ENCODE measurements at regions not wholly inside any gene's neighbourhood (a gene's known extent, or its start where the extent isn't known, plus 50 kb on each side); places are given as distances from the start of the nearest gene placed in this dataset.

- no peak for TF ChIP-seq SKIL (IDR thresholded peaks at IDR 0.05; ENCODE audit: low read depth, poor library complexity, severe bottlenecking)
- no peak for TF ChIP-seq CHD1 (IDR thresholded peaks at IDR 0.05; ENCODE audit: low read depth, low read length)
- TF ChIP-seq E2F4 (IDR thresholded peaks at IDR 0.05; ENCODE audit: low read depth, low read length), result no peak
- TF ChIP-seq PML (IDR thresholded peaks at IDR 0.05; ENCODE audit: low read length), result no peak
- no peak for TF ChIP-seq HCFC1 (IDR thresholded peaks at IDR 0.05; ENCODE audit: low read length)
- TF ChIP-seq EZH2 (IDR thresholded peaks at IDR 0.05; ENCODE audit: borderline replicate concordance, control insufficient read depth, low read depth, low read length), result no peak
Observed at GRCh38 chr9:89837162-89837933, 232.5 kb downstream of the GADD45G start (continued).

- Histone ChIP-seq H2AFZ (ENCODE audit: control insufficient read depth, low read depth, low read length) (no peak overlapping the region), H3K27ac (ENCODE audit: control insufficient read depth, insufficient read depth) (no peak overlapping the region), H3K4me2 (ENCODE audit: control insufficient read depth, insufficient read depth) (no peak overlapping the region), H3K27me3 (replicated peaks in 1 of 2; ENCODE audit: control insufficient read depth in 2 of 2, insufficient read depth in 2 of 2, low read length in 1 of 2) (no peaks in the 10 kb centered on the region; a peak in 1 of 4 replicates), H3K9ac (ENCODE audit: control insufficient read depth, insufficient read depth, low read length) (no peak overlapping the region), H3K4me3 (no peak overlapping the region), H3K79me2 (ENCODE audit: control insufficient read depth, insufficient read depth, low read length) (no peaks in the 10 kb centered on the region), H3K4me1 (ENCODE audit: control insufficient read depth, insufficient read depth, low read length) (no peaks in the 10 kb centered on the region), H3K9me3 (replicated peaks; ENCODE audit: control insufficient read depth, insufficient read depth, low read length) (no peaks in the 10 kb centered on the region), H4K20me1 (ENCODE audit: control insufficient read depth, insufficient read depth) (no peaks in the 10 kb centered on the region), H3K36me3 (ENCODE audit: control insufficient read depth in 2 of 2, insufficient read depth in 2 of 2, low read length in 1 of 2) (no peaks in the 10 kb centered on the region)
- no TSS peak for BruUV-seq (replicated peaks)
- DNase-seq (ENCODE audit: low read depth, low spot score) (no peak), FAIRE-seq (no peak), ATAC-seq (no peak)
- in situ Hi-C loops (cut with MboI), result no loop called here
- ChIA-PET RAD21 (ENCODE audit: unreplicated experiment) (no interaction called here), SMC1A (ENCODE audit: uncharacterized antibody, unreplicated experiment) (interaction anchor here (1.6 kb wide), 1 partner anchor 107 kb away, joined by 3 read pairs; no protein-coding TSS in a partner anchor), CTCF (interaction anchor here (1.1 kb wide), 1 partner anchor 1042 kb away, joined by 3 read pairs; no protein-coding TSS in a partner anchor), POLR2A (no interaction called here)
- intact Hi-C loops (cut with micrococcal nuclease; ENCODE audit: unreplicated experiment), result no loop called here
- 61% methylated on average over 5 of the region's 5 CpGs for WGBS (ENCODE audit: insufficient coverage, insufficient replicate concordance, low lambda C conversion rate, missing lambda C conversion rate)
- TF ChIP-seq MTA3 (IDR thresholded peaks at IDR 0.05; ENCODE audit: borderline replicate concordance, low read length), result no peak
- TF ChIP-seq YY1 (IDR thresholded peaks at IDR 0.05; ENCODE audit: low read depth, low read length), result no peak
- TF ChIP-seq TBL1XR1 (IDR thresholded peaks at IDR 0.05; ENCODE audit: low read depth, low read length), result no peak
- TF ChIP-seq NFIC (IDR thresholded peaks at IDR 0.05; ENCODE audit: low read depth, low read length), result no peak
- no peak for TF ChIP-seq YBX1 (IDR thresholded peaks at IDR 0.05)
- no peak for TF ChIP-seq EED (IDR thresholded peaks at IDR 0.05; ENCODE audit: low read depth)
- TF ChIP-seq RB1 (IDR thresholded peaks at IDR 0.05; ENCODE audit: borderline replicate concordance), result no peak
- TF ChIP-seq STAT1 (conservative IDR thresholded peaks at IDR 0.05), result no peak
- no peak for TF ChIP-seq RAD21 (IDR thresholded peaks at IDR 0.05; ENCODE audit: insufficient read depth, low read depth, low read length)
- TF ChIP-seq ZNF592 (IDR thresholded peaks at IDR 0.05), result no peak
- no peak for TF ChIP-seq POLR2AphosphoS5 (IDR thresholded peaks at IDR 0.05; ENCODE audit: low read length)
- no peak for TF ChIP-seq RFX5 (IDR thresholded peaks at IDR 0.05; ENCODE audit: low read depth, low read length)
Observed at GRCh38 chr9:89837934-89838310, 233.1 kb downstream of the GADD45G start.
